ENCODE measurements at regions not wholly inside any gene's neighbourhood (a gene's known extent, or its start where the extent isn't known, plus 50 kb on each side); places are given as distances from the start of the nearest gene placed in this dataset.

DNA sequence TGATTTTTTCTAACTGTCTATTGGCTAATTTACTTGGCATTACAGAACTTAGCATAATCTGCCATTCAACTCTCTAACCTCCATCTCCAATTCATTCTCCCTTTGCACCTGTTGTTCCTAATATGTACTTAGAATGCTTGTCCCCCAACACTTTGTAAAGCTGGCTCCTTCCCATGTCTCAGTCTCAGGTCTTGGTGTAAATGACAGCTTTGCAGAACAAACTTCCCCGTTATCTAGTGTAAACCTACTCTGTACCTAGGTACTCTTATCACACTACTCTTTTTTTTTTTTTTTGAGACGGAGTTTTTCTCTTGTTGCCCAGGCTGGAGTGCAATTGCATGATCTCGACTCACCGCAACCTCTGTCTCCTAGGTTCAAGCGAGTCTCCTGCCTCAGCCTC is 77.2 kb upstream of the CTNNA1 start:
- TF ChIP-seq, protein P1, sequence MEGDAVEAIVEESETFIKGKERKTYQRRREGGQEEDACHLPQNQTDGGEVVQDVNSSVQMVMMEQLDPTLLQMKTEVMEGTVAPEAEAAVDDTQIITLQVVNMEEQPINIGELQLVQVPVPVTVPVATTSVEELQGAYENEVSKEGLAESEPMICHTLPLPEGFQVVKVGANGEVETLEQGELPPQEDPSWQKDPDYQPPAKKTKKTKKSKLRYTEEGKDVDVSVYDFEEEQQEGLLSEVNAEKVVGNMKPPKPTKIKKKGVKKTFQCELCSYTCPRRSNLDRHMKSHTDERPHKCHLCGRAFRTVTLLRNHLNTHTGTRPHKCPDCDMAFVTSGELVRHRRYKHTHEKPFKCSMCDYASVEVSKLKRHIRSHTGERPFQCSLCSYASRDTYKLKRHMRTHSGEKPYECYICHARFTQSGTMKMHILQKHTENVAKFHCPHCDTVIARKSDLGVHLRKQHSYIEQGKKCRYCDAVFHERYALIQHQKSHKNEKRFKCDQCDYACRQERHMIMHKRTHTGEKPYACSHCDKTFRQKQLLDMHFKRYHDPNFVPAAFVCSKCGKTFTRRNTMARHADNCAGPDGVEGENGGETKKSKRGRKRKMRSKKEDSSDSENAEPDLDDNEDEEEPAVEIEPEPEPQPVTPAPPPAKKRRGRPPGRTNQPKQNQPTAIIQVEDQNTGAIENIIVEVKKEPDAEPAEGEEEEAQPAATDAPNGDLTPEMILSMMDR (IDR thresholded peaks at IDR 0.05; ENCODE audit: low read depth, low read length): no peak
- TF ChIP-seq, protein P2, sequence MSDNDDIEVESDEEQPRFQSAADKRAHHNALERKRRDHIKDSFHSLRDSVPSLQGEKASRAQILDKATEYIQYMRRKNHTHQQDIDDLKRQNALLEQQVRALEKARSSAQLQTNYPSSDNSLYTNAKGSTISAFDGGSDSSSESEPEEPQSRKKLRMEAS (IDR thresholded peaks at IDR 0.05; ENCODE audit: low read depth, low read length): no peak
- TF ChIP-seq POLR2A (IDR thresholded peaks at IDR 0.05; ENCODE audit: extremely low read depth, insufficient read length): no peak
- no peak for TF ChIP-seq MYC (IDR thresholded peaks at IDR 0.05; ENCODE audit: low read depth, low read length)

Data from NB4 (cell line).